GM21515 (cell line): ENCODE measurements at regions not wholly inside any gene's neighbourhood (a gene's known extent, or its start where the extent isn't known, plus 50 kb on each side); places are given as distances from the start of the nearest gene placed in this dataset.
"Not testable (repeated sequence)": the region's sequence is repeated elsewhere in the genome, so short reads cannot be mapped to it uniquely, and the experiment has no call there.

Experiments
- ATAC-seq: cut with Tn5 transposase; IDR thresholded peaks from one replicate; pipeline ENCODE4 v1.9.1; 2021; ENCODE audit not compliant: unreplicated experiment

DNA sequence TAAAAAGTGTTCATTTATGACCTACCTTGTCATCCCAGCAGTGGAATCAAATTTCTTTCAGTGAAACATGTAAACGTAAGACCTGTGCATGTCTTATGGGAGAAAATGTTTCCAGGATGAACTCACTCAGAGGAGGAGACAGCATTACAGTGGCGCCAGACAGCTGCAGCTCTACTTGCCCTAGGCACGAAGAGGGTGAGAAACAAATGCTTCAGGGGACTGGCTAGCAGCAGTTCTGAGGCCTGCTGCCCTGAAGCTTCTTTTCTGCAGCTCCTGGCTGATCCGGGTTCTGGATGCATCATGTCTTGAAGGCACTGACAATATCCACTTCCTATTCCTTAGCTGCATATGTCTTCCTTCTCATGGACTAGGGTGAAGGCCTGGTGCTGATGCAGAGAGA is 120.2 kb downstream of the QRSL1 start:
- ATAC-seq: no peak

DNA sequence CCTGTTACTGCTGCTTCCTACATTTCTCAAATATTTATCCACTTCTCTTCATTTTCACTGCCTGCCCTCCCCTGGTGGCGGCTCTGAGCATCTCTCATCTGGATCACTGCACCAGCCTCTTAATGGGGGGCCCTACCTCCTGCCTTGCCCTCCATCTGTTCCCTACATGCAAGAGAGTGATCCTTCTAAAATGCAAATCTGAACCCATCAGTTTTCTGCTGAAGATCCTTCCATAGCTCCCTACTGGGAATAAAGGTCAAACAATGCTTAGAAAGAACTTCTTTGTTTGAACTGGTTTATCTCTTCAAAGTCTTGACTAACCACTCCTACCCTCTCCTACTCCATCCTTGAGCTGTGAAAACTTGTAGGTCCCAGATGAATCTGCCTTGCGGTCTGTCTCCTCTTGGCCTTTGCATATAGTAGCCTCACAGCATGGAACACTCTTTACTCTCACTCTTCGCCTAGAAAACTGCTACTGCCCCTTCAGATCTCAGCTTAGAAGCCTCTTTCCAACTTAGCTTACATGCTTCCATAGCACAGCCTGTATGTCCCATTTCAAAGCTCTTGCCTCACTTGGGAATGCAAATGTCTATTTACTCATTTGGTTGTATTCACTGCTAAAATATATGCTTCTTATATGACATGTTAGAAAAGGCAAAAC is 119.3 kb downstream of the QRSL1 start:
- ATAC-seq: no peak

DNA sequence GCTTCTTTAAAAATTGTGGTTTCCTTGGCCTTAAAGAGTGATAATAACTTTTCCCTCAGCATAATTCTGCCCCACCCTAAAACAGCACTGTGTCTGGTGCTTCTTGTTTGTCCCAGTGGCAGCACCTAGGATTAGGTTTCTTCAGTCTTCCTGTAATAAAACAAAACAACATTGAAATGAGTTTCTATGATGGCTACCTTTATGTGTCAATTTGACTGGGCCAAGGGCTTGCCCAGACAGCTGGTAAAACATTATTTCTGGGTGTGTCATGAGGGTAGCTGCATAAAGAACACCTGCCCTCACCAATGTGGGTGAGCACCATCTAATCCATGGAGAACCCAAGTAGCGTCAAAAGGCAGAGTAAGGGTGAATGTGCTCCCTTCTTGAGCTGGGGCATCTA is 117.8 kb downstream of the QRSL1 start:
- ATAC-seq: no peak

DNA sequence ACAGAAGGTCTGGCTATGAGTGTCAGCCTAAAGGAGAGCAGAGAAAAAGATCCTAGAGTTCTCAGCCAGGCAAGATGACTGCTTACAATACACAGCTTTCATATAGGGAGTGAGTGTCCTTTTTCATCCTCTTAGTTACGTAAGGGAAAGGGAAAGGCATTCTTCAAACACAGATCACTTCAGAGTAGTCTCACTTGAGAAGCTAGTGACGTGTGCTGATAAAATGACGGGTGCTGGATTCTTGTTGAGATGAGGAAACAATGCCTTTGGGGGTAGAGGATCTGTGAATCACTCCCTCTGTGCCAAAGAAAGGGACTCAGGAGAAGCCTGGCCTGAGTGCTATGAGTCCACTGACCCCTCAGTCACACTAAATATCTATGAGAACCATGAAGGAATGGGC is 117.3 kb downstream of the QRSL1 start:
- ATAC-seq: no peak

DNA sequence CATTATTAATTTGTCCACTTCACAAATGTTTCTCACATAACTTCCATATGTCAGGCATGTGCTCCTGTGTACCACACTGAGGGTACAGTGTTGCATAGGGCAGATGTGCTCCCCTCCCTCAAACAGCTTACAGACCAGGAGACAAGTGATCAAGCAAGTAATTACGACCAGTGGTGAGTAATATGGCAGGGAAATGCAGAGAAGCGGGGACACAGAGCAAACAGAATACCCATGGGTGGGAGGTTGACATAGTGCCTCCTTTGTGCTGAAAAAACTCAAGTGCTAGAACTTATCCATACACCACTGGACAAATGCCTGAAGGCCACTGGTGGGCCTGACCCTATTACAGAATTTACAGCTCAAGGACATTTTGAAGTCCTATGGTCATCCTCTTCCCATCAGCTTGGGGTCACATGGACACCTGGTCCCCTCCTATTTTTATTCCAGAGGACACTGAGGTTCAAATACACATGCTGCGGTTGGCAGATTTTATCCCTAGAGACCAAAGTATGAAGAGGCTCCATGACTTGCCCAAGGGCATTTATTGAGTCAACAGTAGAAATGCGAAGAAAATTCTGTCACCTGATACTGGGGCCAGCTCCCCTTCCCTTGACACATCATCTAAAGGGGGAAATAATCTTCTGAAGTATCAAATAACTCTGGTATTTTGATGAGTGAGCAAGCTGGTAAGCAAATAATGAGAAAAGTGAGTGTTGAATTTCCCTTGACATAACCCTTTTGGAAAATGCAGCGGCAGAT is 116.6 kb downstream of the QRSL1 start:
- no peak for ATAC-seq

DNA sequence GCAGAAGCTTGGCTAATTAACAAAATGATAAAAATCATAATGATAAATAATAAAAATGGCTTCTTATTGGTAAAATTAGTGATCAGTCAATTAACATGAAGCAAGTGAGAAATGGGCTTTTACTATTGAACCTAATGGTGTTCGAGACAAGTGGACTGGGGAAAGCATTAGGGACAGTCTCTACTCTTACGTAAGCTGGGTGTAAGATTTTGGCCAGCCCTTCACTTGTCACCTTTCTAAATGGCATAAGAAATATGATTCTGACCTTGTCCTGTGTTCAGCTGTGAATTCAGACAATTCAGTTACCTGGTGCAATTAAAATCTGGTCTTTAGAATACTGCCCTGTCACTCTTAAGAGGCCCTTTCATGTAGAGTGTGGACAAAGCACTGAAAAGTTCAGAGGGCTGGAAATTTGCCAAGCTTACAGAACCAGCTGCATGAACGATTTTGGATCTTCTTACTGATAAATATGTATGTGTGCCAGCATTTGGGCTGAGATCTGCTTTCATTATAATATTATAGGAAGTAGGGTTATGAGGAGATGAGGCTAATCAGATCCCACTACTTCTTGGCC is 115.9 kb downstream of the QRSL1 start:
- ATAC-seq: no peak

DNA sequence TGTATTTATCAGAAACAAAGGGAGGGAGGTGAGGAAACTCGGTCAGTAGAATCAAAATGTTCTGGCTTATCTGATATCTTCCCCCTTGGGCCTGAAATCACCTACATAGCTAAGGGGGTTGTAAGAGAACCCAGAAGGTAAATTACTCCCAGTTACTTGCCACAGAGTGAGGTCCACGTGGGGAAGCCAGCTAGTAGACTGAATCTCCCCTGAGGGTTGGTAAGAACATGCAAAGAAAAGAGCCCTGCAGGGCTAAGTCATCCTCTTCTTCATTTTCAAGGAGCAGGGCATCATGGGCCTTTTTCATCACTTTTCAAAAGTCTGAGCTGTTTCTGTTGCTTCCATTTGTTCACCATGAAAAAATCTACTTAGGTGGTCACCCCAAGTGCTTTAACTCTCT is 115.4 kb downstream of the QRSL1 start:
- ATAC-seq: no peak

DNA sequence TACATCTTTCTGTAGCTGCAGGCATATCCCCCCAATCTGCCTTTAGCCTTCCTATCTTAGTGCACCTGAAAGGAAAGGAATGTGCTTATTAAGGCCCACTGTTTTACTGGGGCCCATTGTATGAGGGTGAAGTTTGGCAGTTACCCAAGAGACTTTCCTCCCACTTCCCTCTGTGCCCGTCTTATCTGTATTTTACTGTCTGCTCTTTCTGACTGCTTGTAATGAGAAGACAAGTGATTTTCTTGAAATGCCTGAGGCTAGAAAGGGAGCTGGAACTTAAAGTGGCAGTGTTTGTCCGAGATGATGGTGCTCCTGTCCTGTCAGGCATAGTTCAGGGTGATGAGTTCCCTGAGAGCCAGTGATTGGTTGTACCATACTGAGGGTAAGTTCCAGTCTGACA is 114.7 kb downstream of the QRSL1 start:
- not testable (repeated sequence) for ATAC-seq

DNA sequence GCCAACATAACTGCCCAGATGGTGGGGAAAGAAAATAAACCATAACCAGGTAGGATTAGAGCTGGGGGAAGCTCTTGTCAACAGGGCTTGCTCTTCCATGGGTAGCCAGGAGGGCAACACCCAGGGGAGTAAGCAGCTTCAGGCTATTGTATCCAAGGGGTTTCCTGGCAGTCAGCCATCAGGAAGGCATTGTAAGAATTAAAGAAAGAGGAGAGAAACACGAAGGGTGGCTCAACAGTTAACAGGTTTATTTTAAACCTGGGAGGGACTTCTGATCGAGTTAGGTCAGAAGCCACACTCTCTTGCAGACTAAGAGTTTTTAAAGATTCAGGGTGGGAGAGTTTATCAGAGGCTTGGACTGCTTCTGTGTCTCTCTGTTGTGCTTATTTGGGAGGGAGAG is 114.2 kb downstream of the QRSL1 start:
- no peak for ATAC-seq

DNA sequence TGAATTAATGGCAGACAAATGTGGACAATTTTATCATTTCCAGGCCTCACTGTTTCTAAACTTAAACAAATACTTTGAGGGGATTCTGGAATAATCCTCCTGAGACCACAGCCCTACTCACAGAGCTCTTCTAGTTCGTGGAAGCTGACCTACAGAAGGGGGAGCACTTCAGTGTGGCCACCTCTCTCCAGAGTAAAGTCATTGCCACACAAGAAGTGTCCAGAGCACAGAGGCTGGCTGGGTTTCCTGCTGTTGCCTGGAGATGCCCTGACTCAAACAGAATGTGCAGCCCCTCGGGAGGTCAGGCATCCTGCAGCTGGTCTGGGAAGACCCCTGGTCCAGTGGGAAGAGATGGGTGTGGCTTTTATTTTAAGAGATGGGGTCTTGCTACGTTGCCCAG is 110.9 kb downstream of the QRSL1 start:
- ATAC-seq: no peak

DNA sequence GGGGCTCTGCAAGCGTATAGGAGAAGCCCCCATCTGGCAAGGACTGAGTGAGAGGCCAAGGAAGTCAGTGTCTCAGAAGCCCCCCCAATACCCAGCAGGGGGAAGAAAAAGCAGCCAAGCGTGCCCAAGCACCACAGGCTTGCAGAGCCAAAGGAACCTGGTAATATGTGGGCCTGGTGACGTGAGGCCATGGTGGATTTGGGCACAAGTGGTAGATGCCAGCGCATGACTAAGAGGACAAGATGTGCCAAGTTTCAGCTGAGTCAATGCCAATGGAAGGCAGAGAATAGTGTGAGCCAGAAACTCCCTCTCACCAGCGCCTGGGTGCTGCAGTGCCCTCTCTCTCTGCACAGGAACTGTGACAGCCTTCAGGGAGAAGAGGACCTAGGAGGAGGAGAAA is 110.0 kb downstream of the QRSL1 start:
- ATAC-seq: no peak

DNA sequence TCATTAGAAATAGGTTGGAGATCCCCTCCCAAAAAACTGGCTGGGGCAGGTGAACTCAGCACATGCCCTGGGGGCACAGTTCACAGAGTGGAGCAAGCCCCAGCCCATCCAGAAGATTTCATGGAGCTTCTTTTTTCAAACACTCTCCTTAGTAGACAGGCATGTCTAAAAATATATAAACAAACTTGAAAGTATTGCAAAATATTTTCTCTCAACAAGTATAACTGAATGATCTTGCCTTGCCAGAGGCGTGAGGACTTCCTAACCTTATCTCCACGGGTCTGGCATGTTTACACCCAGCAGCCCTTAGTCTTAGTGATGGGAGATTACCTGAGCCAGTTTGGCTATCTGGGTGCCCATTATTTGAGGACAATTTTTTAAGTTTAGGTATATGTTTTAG is 107.1 kb downstream of the QRSL1 start:
- no peak for ATAC-seq

DNA sequence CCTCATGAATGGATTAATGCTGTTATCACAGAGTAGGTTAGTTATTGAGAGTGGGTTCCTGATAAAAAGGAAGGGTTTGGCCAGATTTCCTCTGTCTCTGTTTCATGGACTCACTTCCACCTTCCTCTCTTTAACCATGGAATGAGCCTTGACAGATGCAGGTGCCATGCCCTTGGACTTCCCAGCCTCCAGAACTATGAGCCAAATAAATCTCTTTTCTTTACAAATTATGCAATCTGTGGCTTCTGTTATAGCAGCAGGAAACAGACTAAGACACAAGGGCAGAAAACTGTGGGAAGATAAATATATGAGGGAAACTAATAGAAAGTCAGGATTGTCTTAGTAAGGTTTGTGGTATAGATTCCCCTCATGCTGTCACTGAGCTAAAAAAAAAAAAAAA is 106.5 kb downstream of the QRSL1 start:
- ATAC-seq: no peak

DNA sequence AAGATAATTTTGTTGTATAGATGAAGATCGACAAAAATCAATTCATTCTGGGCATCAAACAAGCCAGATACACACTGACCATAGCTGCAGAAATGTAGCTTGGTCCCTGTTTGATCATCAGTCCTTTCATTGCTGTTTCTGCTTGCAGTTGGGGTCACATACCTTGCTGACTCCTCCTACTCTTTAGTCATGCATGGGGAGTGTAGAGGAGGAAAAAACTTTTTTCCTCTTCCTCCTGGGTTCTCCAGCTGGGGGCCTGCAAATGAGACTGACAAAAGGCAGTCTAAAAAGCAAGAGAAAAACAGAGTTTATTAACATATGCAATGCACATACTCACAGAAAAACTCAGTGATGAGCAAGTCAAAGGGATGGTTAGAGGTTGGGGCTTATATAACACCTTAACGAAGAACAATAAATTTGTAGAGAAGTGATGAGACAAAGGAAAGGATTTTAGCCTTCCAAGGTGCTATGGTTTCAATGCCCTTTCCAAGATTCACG is 105.8 kb downstream of the QRSL1 start:
- no peak for ATAC-seq

DNA sequence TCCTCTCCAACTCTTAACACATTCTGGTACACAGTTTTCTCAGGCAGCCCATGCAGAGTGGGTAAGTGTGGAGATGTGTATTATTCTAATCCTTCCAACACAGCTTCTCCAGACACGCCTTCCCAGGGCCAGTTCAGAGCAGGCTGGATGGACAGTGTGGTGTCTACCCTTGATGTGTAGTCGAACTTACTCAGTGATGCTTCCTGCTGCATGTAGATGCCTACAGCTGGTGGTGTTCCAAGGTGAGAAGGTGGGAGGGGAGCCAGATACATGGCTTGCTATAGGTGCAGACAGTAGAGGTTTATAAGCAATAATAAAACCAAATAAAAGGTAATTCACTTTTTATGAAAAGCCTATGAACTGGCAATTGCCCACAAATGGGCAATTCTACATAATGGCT is 104.0 kb downstream of the QRSL1 start:
- no peak for ATAC-seq

DNA sequence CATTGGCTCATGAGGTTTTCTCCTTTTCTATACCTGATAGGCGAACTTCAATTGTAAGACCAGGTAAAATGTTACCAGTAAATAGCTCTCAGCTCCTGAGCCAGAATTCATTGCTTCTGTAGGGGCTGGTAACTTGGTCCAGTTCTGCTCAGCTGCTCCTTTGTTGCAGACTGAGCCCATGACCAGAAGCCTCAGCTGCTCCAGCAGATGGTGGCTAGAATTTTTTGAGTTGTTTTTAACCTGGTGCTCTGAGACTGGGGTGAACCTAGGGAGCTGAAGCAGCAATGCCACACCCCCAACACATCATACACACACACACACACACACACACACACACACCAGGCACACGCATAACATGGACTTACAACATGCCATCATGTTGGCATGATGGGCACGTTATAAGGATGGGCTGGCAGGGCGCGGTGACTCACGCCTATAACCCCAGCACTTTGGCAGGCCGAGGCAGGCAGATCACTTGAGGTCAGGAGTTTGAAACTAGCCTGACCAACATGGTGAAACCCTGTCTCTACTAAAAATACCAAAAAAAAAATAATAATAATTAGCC is 103.1 kb downstream of the QRSL1 start:
- ATAC-seq: no peak

DNA sequence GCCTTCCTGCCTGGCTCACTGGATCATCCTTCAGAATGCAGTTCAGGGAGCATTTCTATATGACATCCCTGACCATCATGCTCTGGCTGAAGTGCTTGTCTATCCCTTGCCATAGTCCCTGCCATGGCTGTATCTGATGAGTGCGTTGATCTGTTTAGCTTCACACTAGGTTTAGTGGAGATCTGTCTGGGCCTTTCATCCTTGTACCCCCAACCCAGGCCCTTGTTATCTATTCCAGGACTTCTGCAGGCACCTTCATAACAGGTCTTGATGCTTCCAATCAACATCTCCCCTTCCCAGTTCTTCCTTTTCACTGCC is 102.4 kb downstream of the QRSL1 start:
- no peak for ATAC-seq

DNA sequence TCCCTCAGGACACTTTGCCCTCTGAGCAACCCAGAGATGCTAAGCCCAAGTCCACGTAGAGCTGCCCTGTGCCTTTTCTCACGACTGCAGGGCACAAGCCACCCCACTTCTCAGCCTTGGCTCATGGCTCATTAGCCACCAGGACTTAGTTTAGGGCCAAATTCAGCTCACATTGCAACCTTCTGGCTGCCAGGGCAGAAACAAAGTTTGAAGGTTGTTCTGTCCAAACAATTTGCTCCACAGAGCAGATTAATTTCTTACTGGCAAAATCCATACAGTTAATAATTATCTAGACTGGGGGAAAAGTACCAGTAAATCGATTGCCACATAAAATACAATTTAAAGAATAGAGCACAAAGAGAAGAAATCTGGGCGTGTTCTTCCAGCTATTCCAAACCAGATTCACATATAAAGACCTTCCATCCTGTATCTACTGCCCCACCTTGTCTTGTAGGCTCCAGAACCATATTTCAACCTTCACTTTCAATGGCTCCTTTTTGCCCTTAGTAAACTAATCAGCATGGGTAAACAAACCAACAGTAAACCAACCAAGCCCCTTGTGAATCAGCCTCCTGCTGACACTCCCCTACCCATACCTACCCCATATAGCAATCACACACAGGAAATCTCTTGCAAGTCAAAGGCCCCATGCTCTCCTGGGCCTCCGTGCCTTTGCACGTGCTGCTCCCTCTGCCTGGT is 101.9 kb downstream of the QRSL1 start:
- no peak for ATAC-seq

DNA sequence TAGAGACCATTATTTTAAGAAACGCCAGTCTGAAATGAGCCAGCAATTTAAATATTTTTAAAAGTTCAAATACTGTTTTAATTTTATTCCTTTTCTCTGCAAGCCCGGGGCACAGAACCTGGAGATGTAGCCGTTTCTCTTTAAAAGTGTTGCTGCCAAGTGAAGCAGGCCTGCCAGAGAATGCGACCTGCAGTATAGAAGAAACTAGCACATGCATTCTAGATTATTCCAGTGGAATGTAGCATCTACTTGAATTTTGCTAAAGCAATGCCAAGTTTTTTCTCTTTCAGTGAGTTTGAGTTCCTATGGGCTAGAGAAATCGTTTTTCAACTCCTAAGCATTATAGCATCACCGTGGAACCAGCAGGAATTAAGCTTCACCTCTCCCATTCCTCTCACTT is 101.3 kb downstream of the QRSL1 start:
- no peak for ATAC-seq

DNA sequence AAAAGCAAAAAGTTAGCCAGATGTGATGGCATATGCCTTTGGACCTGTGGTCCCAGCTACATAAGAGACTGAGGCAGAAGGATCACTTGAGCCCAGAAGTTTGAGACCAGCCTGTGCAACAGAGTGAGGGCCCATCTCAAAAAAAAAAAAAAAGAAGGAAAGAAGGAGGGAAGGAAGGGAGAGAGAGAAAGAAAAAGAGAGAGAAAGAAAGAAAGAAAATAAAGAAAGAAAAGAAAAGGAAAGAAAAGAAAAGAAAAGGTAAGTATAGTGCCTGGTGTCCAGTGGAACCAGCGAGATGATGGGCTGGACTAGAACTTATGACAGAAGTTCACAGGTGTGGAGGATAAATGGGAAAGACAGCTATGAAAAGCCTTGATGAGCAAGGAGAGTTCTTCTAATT is 100.9 kb downstream of the QRSL1 start:
- ATAC-seq: no peak

DNA sequence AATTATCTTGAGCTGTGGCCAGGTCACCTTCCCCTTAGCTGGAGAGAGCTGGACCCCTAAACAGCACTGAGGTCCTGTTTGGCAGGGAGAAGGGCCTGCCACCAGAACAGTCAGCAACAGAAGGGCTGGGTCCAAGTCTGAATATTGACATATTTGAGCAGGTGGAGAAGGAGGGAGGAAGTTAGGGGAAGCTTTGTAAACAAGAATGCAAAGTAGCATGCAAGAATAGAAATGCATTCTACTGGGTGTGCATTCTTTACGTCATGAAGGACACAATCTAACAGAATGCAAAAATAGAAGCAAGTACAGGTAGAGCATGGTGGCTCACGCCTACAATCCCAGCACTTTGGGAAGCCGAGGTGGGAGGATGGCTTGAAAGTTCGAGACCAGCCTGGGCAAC is 100.5 kb downstream of the QRSL1 start:
- ATAC-seq: no peak
